Peyer's patch (tissue), 4 donors: ENCODE measurements at regions not wholly inside any gene's neighbourhood (a gene's known extent, or its start where the extent isn't known, plus 50 kb on each side); places are given as distances from the start of the nearest gene placed in this dataset.

Experiments used
- DNase-seq, 3 donors: peaks; one replicate each; pipeline ENCODE4 v3.0.0-alpha.2; 2017 to 2019
- H3K27ac ChIP-seq, 4 donors: fragments of 200-600 bp; sonication (generic); one replicate each; pipeline ENCODE4 v1.5.1; 2016 to 2019
- H3K27me3 ChIP-seq, 2 donors: fragments of 200-600 bp; sonication (generic); one replicate each; pipeline ENCODE4 v1.5.1; 2019
- H3K36me3 ChIP-seq, 3 donors: fragments of 200-600 bp; sonication (generic); one replicate each; pipeline ENCODE4 v1.5.1; 2016 to 2019
- H3K4me1 ChIP-seq, 4 donors: fragments of 200-600 bp; sonication (generic); one replicate each; pipeline ENCODE4 v1.5.1; 2016 to 2019
- H3K4me3 ChIP-seq, 4 donors: fragments of 200-600 bp; sonication (generic); 1 replicate in 3 of 4; 2 replicates in 1 of 4; pipeline ENCODE4 v1.5.1; 2016 to 2019; ENCODE audit warnings: mild to moderate bottlenecking in 1 of 4
- H3K9me3 ChIP-seq, 4 donors: fragments of 200-600 bp; sonication (generic); one replicate each; pipeline ENCODE4 v1.5.1; 2016 to 2019; ENCODE audit warnings: mild to moderate bottlenecking in 1 of 4
- CTCF ChIP-seq, 6 experiments: fragments of 450-650 bp in 4 of 6; fragments of 200-600 bp in 2 of 6; sonication (generic) in 1 of 6; IDR thresholded peaks; one replicate each; pipeline ENCODE4 v1.5.1; 2017 to 2019; ENCODE audit warnings: antibody characterized with exemption in 6 of 6, mild to moderate bottlenecking in 3 of 6, moderate library complexity in 1 of 6
- POLR2A ChIP-seq, 2 donors: fragments of 450-650 bp; IDR thresholded peaks; one replicate each; pipeline ENCODE4 v1.5.1; 2017; ENCODE audit warnings: antibody characterized with exemption in 2 of 2, mild to moderate bottlenecking in 2 of 2, moderate library complexity in 2 of 2

- Histone ChIP-seq H3K36me3 (no peaks in the 10 kb centered on the region), H3K4me1 (no peaks in the 10 kb centered on the region), H3K27ac (no peak overlapping the region), H3K27me3 (no peaks in the 10 kb centered on the region), H3K4me3 (no peak overlapping the region), H3K9me3 (no peaks in the 10 kb centered on the region)
- DNase-seq = no peak
- no peak for TF ChIP-seq POLR2A (IDR thresholded peaks at IDR 0.05)
- no peak for TF ChIP-seq CTCF (IDR thresholded peaks at IDR 0.05)
These were observed 153.4 kb upstream of the ADAMTS19 start for GRCh38 chr5:129306725-129307124.

DNA sequence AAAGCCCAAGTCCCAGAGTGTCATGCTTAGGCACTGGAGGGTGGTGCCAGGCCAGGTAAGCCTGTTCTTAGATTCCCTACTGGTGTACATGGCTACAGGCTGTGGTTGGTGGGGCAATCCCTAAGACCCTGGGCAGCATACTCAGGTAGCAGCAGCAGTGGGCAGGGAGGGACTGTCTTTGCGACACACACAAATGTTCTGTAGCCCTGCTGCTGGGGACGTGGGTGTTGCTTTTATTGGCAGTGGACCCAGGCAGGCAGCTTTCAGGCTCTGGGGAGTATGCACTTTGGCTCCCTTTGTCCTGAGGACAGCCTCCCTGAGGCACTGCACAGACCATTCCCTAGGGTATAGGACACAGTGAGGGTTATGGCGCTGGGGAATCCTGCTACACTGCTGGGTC is 137.1 kb upstream of the ADAMTS19 start:
- Histone ChIP-seq H3K9me3 (no peaks in the 10 kb centered on the region), H3K4me3 (no peak overlapping the region), H3K36me3 (no peaks in the 10 kb centered on the region), H3K27me3 (no peaks in the 10 kb centered on the region), H3K27ac (no peak overlapping the region), H3K4me1 (no peaks in the 10 kb centered on the region)
- TF ChIP-seq POLR2A (IDR thresholded peaks at IDR 0.05) (no peak), CTCF (IDR thresholded peaks at IDR 0.05) (no peak)
- DNase-seq = no peak

GRCh38 chr5:129341306-129341705 is 118.8 kb upstream of the ADAMTS19 start:
- H3K27me3 ChIP-seq = no peaks in the 10 kb centered on the region
- TF ChIP-seq POLR2A (IDR thresholded peaks at IDR 0.05) (no peak), CTCF (IDR thresholded peaks at IDR 0.05) (no peak)

GRCh38 chr5:129342796-129343195 is 117.3 kb upstream of the ADAMTS19 start:
- Histone ChIP-seq H3K9me3 (no peaks in the 10 kb centered on the region), H3K4me1 (no peaks in the 10 kb centered on the region), H3K27me3 (no peaks in the 10 kb centered on the region), H3K27ac (no peak overlapping the region), H3K36me3 (no peaks in the 10 kb centered on the region), H3K4me3 (no peak overlapping the region)
- no peak for DNase-seq
- TF ChIP-seq POLR2A (IDR thresholded peaks at IDR 0.05) (no peak), CTCF (IDR thresholded peaks at IDR 0.05) (no peak)

More at GRCh38 chr5:129341306-129341705, 118.8 kb upstream of the ADAMTS19 start:
- H3K9me3 ChIP-seq = no peaks in the 10 kb centered on the region
- no peak for DNase-seq
- no peak overlapping the region for H3K4me3 ChIP-seq
- no peaks in the 10 kb centered on the region for H3K36me3 ChIP-seq
- no peaks in the 10 kb centered on the region for H3K4me1 ChIP-seq
- H3K27ac ChIP-seq = no peak overlapping the region

GRCh38 chr5:129345213-129345924 is 114.7 kb upstream of the ADAMTS19 start:
- Histone ChIP-seq H3K36me3 (no peaks in the 10 kb centered on the region), H3K9me3 (no peaks in the 10 kb centered on the region), H3K4me1 (no peaks in the 10 kb centered on the region), H3K27ac (no peak overlapping the region), H3K4me3 (no peak overlapping the region), H3K27me3 (no peaks in the 10 kb centered on the region)
- TF ChIP-seq POLR2A (IDR thresholded peaks at IDR 0.05) (no peak), CTCF (IDR thresholded peaks at IDR 0.05) (no peak)
- no peak for DNase-seq

DNA sequence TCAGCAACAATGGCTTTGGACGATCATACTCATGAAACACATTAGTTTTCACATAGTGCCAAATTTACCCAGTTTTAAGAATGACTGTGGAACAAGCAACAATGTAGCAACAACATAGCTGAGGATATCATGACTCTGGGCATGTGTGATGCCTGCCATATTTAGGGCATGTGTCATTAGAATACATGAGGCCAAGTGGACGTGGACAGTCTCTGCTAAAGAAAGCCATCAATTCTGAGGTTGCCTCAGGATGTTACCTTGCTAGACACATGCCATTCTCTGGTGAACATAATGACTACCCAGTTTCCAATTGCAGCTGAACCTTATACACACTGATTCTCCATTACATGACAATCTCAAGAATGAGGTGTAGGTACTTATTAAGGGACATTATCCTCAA is 103.3 kb upstream of the ADAMTS19 start:
- no peak for DNase-seq
- no peaks in the 10 kb centered on the region for H3K4me1 ChIP-seq
- TF ChIP-seq POLR2A (IDR thresholded peaks at IDR 0.05) (no peak), CTCF (IDR thresholded peaks at IDR 0.05) (no peak)
- H3K4me3 ChIP-seq = no peak overlapping the region
- H3K27ac ChIP-seq = no peak overlapping the region
- H3K9me3 ChIP-seq = no peaks in the 10 kb centered on the region
- no peaks in the 10 kb centered on the region for H3K27me3 ChIP-seq
- H3K36me3 ChIP-seq = no peaks in the 10 kb centered on the region
